Glutamatergic neuron (in vitro differentiated cells): ENCODE measurements at regions not wholly inside any gene's neighbourhood (a gene's known extent, or its start where the extent isn't known, plus 50 kb on each side); places are given as distances from the start of the nearest gene placed in this dataset.

Source experiments
- DNase-seq: peaks from one replicate; pipeline ENCODE4 v3.0.0; 2022
- H3K27ac Mint-ChIP-seq: one replicate; pipeline ENCODE4 v1.8.0; 2020; ENCODE audit warnings: mild to moderate bottlenecking, mixed read lengths, inconsistent platforms; ENCODE audit not compliant: unreplicated experiment
- H3K27me3 Mint-ChIP-seq: one replicate; pipeline ENCODE4 v1.8.0; 2020; ENCODE audit warnings: mild to moderate bottlenecking, moderate library complexity, mixed read lengths, inconsistent platforms; ENCODE audit not compliant: unreplicated experiment
- H3K36me3 Mint-ChIP-seq: one replicate; pipeline ENCODE4 v1.8.0; 2020; ENCODE audit warnings: mild to moderate bottlenecking, mixed read lengths, inconsistent platforms; ENCODE audit not compliant: unreplicated experiment
- H3K4me1 Mint-ChIP-seq: one replicate; pipeline ENCODE4 v1.8.0; 2020; ENCODE audit warnings: mild to moderate bottlenecking, low read depth, mixed read lengths, inconsistent platforms; ENCODE audit not compliant: unreplicated experiment
- H3K4me3 Mint-ChIP-seq: one replicate; pipeline ENCODE4 v1.8.0; 2020; ENCODE audit warnings: mild to moderate bottlenecking, mixed read lengths, inconsistent platforms; ENCODE audit not compliant: unreplicated experiment
- H3K9me3 Mint-ChIP-seq: one replicate; pipeline ENCODE4 v1.8.0; 2020; ENCODE audit warnings: mild to moderate bottlenecking, moderate library complexity, mixed read lengths, inconsistent platforms; ENCODE audit not compliant: unreplicated experiment
- CTCF ChIP-seq: fragments of 200-600 bp; sonication (generic); IDR thresholded peaks from one replicate; pipeline ENCODE4 v1.5.0; 2021; ENCODE audit not compliant: partially characterized antibody, unreplicated experiment

GRCh38 chr9:100699668-100700067 lies 121.8 kb downstream of the CAVIN4 start:
- Mint-ChIP-seq H3K27me3 (no peaks in the 10 kb centered on the region), H3K27ac (no peak overlapping the region), H3K36me3 (no peaks in the 10 kb centered on the region), H3K9me3 (no peaks in the 10 kb centered on the region), H3K4me3 (no peak overlapping the region), H3K4me1 (no peaks in the 10 kb centered on the region)
- DNase-seq, result no peak
- no peak for TF ChIP-seq CTCF

GRCh38 chr9:100700689-100701318 lies 122.9 kb downstream of the CAVIN4 start:
- no peak overlapping the region for H3K27ac Mint-ChIP-seq
- no peak overlapping the region for H3K4me3 Mint-ChIP-seq
- no peaks in the 10 kb centered on the region for H3K27me3 Mint-ChIP-seq
- no peaks in the 10 kb centered on the region for H3K36me3 Mint-ChIP-seq
- peak; percentile 85 for TF ChIP-seq CTCF
- no peak for DNase-seq
- no peaks in the 10 kb centered on the region for H3K4me1 Mint-ChIP-seq
- H3K9me3 Mint-ChIP-seq, result no peaks in the 10 kb centered on the region

- Mint-ChIP-seq H3K4me1 (no peaks in the 10 kb centered on the region), H3K27me3 (no peaks in the 10 kb centered on the region)
Measured at GRCh38 chr9:100714372-100715099, 136.7 kb downstream of the CAVIN4 start.

GRCh38 chr9:100715100-100715380 lies 137.2 kb downstream of the CAVIN4 start:
- H3K9me3 Mint-ChIP-seq, result peaks cover 3% of the 10 kb centered on the region
- no peaks in the 10 kb centered on the region for H3K4me1 Mint-ChIP-seq
- no peak for TF ChIP-seq CTCF
- H3K4me3 Mint-ChIP-seq, result no peak overlapping the region
- H3K27me3 Mint-ChIP-seq, result no peaks in the 10 kb centered on the region
- peaks cover 7% of the 10 kb centered on the region for H3K36me3 Mint-ChIP-seq
- DNase-seq, result no peak
- no peak overlapping the region for H3K27ac Mint-ChIP-seq

More at GRCh38 chr9:100714372-100715099, 136.7 kb downstream of the CAVIN4 start:
- DNase-seq, result peak; percentile 84
- peak; percentile 93 for TF ChIP-seq CTCF
- Mint-ChIP-seq H3K4me3 (no peak overlapping the region), H3K36me3 (peaks cover 7% of the 10 kb centered on the region), H3K27ac (no peak overlapping the region), H3K9me3 (peaks cover 3% of the 10 kb centered on the region)

GRCh38 chr9:100718717-100719116 lies 140.8 kb downstream of the CAVIN4 start:
- Mint-ChIP-seq H3K4me3 (no peak overlapping the region), H3K27me3 (peaks cover 2% of the 10 kb centered on the region), H3K9me3 (peaks cover 3% of the 10 kb centered on the region), H3K36me3 (no peaks in the 10 kb centered on the region), H3K27ac (no peak overlapping the region), H3K4me1 (no peaks in the 10 kb centered on the region)
- no peak for TF ChIP-seq CTCF
- no peak for DNase-seq
